VCaP (cell line): ENCODE measurements at regions not wholly inside any gene's neighbourhood (a gene's known extent, or its start where the extent isn't known, plus 50 kb on each side); places are given as distances from the start of the nearest gene placed in this dataset.

Experiments used
- H3K27ac ChIP-seq: fragments of 450-650 bp; 2 replicates; pipeline ENCODE4 v1.5.1; 2017
- CTCF ChIP-seq: fragments of 450-650 bp; conservative IDR thresholded peaks from 2 replicates; pipeline ENCODE4 v1.5.1; 2017; ENCODE audit warnings: mild to moderate bottlenecking, moderate library complexity

- H3K27ac ChIP-seq: no peak overlapping the region
- TF ChIP-seq CTCF: no peak
Observed at GRCh38 chr21:30935121-30935888, 53.9 kb upstream of the KRTAP11-1 start.

DNA sequence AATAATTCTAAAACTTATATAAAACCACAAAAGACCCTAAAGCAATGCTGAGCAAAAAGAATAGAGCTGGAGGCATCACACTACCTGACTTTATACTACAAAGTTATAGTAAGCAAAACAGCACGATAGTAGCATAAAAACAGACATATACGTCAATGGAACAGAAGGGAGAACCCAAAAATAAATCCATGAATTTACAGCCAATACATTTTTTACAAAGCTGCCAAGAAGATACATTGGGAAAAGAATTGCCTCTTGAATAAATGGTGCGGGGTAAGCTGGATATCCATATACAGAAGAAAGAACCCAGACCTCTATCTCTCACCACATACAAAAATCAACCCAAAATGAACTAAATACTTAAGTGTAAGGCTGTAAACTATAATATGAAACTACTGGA is 51.3 kb upstream of the KRTAP11-1 start:
- TF ChIP-seq CTCF: no peak
- no peak overlapping the region for H3K27ac ChIP-seq
